Cardiac fibroblast (primary cell): ENCODE measurements at regions not wholly inside any gene's neighbourhood (a gene's known extent, or its start where the extent isn't known, plus 50 kb on each side); places are given as distances from the start of the nearest gene placed in this dataset.

ENCODE experiments used
- DNase-seq, 2 donors: peaks; one replicate each; pipeline versions ENCODE4 v3.0.0 to v3.0.0-alpha.2; 2010; ENCODE audit warnings: low read depth in 2 of 2
- H3K4me3 ChIP-seq, 2 donors: replicated peaks in 1 of 2; 1 replicate in 1 of 2; 2 replicates in 1 of 2; pipeline ENCODE4 v1.5.1; 2011; ENCODE audit warnings: low read depth in 2 of 2, low read length in 2 of 2, mild to moderate bottlenecking in 2 of 2, moderate library complexity in 1 of 2
- TF ChIP-seq, protein P1 (sequence below): IDR thresholded peaks from one replicate; pipeline ENCODE4 v1.5.1; 2011; ENCODE audit warnings: low read depth, mild to moderate bottlenecking, low read length, inconsistent platforms

DNA sequence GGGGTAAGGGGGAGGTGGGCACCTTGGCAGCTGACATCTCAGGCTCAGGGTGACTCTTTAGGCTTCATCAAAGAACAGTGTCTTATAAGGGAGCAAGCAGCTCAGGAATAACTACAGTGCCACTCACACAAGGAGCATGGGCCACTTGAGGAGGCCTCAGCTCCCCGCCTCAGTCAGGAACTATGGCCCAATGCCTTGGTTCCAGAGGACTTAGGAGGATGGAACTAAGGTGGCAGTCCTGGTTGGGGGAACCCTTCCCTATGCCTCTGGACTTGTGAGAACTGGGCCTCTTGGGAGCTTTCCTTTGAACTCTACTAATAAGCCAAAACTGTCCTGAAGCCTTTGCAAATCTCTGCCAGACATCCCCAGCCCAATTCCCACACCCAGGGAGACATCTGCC lies 160.6 kb downstream of the EFNB1 start:
- no peak overlapping the region for H3K4me3 ChIP-seq
- TF ChIP-seq, protein P1, sequence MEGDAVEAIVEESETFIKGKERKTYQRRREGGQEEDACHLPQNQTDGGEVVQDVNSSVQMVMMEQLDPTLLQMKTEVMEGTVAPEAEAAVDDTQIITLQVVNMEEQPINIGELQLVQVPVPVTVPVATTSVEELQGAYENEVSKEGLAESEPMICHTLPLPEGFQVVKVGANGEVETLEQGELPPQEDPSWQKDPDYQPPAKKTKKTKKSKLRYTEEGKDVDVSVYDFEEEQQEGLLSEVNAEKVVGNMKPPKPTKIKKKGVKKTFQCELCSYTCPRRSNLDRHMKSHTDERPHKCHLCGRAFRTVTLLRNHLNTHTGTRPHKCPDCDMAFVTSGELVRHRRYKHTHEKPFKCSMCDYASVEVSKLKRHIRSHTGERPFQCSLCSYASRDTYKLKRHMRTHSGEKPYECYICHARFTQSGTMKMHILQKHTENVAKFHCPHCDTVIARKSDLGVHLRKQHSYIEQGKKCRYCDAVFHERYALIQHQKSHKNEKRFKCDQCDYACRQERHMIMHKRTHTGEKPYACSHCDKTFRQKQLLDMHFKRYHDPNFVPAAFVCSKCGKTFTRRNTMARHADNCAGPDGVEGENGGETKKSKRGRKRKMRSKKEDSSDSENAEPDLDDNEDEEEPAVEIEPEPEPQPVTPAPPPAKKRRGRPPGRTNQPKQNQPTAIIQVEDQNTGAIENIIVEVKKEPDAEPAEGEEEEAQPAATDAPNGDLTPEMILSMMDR: no peak
- no peak for DNase-seq

DNA sequence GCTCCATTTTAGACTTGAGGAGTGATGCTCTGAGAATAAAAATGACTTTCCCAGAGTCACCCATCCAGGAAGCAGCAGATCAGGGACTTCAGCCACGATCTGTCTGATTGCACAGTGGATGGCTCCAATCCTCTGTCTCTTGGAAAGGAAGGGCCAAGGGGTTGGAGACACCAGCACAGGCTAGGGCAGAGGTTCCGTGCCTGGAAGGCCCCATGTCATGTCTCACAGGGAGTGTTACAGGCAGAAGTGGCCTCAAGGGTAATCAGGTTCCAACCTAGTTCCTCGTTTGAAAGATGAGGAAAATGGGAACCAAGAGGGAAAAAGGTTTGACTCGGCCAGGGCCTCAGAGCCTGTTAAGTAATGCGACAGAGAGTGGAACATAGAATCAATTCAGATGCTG lies 160.0 kb downstream of the EFNB1 start:
- no peak for DNase-seq
- H3K4me3 ChIP-seq: no peak overlapping the region
- TF ChIP-seq, protein P1: no peak

DNA sequence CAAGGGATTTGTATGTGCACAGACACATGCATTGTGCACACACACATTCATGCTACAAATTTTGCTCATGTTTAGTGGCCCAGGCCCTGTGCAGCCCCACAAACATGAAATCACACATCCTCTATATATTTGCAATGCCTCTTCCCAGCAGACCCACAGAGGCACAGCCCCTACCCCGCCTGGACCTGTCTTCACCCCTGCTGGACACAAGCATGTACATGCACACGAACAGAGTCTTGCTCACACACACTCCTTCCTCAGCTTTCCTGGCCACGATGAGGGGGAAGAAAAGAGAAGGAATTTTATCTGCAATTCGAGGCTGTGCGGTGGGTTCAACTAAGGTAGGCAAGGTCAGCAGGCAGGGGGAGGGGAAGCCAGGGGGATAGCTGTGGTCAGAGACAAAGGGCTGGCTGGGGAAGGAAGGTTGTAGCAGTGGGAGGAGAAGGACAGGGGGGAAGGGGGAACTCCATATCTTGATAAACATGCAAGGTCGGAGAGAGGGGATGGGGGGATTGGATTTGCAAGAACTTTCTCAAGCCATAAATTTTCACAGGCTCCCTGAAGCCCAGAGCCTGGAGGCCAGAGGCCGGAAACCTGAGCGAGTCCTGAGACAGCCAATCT lies 156.4 kb downstream of the EFNB1 start:
- TF ChIP-seq, protein P1: no peak
- H3K4me3 ChIP-seq: no peak overlapping the region
- DNase-seq: no peak

DNA sequence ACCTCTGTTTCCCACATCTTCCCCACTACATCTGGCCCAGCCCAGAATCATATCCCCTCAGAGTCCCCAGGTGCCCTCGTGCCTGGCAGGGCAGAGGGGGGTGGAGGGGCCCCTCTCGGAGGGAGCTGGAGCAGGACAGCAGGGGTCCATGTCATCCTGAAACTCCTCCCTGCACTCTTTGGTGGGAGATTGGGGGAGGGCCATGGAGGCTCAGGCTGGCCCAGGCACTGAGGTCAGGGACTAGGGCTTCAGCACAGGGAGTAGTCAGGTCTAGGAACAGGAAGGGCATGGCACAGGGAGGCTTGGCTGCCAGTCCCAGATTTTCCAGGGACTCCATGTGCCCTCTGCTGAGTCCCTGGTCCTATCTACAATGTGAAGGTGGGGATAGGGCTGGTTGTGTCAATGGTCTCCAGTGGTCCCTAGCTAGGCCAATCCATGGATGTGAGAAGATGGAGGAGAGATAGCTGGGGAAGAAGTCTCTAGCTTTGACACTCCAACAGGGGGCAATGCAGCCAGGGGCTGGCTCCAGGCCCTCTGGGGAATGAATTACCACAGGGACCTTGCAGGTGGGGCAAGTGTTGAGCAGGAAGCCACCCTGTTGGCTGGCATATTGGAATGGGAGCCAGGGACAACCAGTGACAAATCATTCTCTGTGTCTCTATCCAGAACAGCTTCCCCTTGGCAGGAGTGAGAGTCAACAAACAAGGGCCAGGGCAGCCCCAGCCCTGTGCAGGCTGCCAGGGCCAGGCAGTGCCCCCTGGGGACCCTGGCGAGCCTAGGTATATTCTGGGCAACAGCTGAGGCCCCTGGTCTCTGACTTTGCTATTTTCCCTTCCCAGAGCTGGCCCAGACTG lies 154.4 kb downstream of the EFNB1 start:
- no peak for DNase-seq
- H3K4me3 ChIP-seq: no peak overlapping the region
- TF ChIP-seq, protein P1: no peak

DNA sequence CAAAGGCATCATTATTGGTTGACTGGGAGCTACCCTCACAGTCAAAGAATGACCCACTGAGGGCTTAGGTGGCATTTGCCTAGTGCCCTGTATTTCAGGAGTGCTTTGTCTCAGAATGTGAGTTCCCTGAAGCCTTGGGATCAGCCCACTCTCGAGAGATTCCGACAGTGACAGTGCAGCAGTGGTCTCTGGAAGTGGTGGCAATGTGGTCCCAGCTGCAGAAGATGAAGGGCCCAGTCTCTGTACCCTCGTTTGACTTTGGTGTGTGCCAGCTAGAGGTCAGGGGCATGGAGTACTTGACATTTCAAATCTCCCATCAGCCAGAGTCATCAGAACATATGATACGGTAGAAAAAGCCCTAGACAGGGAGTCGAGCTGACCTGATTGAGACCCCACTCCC lies 153.7 kb downstream of the EFNB1 start:
- TF ChIP-seq, protein P1: no peak
- H3K4me3 ChIP-seq: no peak overlapping the region
- DNase-seq: no peak

DNA sequence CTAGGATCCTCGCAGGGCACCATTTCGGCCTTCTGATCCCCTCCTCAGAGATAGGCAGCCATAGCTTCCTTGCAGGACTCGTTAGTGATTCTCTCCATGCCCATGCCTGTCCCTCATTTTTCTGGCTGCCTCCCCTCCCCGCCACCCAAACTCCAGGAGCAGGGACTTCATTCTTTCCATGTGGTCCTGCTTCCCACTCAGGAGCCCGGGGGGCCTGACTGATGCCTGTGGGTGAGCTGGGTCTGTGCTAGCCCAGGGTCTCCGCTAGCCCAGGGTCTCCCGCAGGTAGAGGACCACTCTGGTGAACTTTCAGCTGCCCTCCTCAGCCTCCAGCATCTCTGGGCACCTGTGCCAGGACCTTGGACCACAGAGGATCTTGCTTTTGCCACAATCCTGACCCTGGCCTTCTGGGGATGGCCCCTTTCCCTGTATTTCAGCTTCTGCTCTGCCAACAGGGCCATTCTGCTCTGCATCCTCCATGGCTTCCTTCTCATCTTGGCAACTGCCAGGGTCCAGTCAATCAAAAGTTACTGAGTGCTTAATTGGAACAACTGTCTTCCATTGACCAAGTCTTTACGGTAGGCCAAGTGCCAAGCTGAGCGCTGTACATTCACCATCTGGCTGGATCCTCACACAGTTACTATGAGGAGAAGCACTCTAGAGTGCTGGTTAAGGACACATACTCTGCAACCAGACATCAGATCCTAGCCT lies 152.2 kb downstream of the EFNB1 start:
- no peak for DNase-seq
- TF ChIP-seq, protein P1: no peak
- no peak overlapping the region for H3K4me3 ChIP-seq
